H1 (cell line): ENCODE measurements at regions not wholly inside any gene's neighbourhood (a gene's known extent, or its start where the extent isn't known, plus 50 kb on each side); places are given as distances from the start of the nearest gene placed in this dataset.

ENCODE experiments used
- CTCF ChIA-PET: fragments of 300-600 bp; sonication (Branson Sonifier 250); formaldehyde crosslinking; loops from one replicate; lab custom pipeline; 2021; ENCODE audit not compliant: partially characterized antibody; lab: Charles Lee
- POLR2A ChIA-PET: fragments of 300-600 bp; sonication (Branson Sonifier 250); formaldehyde crosslinking; loops from one replicate; lab custom pipeline; 2021; ENCODE audit warnings: inconsistent platforms; ENCODE audit not compliant: partially characterized antibody; lab: Charles Lee
- DNase-seq, 2 experiments: peaks; one replicate each; pipeline versions ENCODE4 v3.0.0 to v3.0.0-alpha.2; 2010 to 2022; ENCODE audit warnings: low spot score in 2 of 2, low read depth in 1 of 2, mixed read lengths in 1 of 2
- FAIRE-seq: peaks from 2 replicates; lab custom pipeline; 2011; peaks lifted over from hg19 to GRCh38; lab: Jason Lieb, UNC
- H2AFZ ChIP-seq: 2 replicates; pipeline ENCODE4 v1.8.1; 2012; ENCODE audit warnings: low read length, inconsistent platforms
- H2AK5ac ChIP-seq: 2 replicates; pipeline ENCODE4 v1.6.1; 2013; ENCODE audit warnings: low read depth, low read length
- H2BK120ac ChIP-seq: replicated peaks from 2 replicates; pipeline ENCODE3; 2013; ENCODE audit warnings: low read depth, low read length, inconsistent platforms
- H2BK12ac ChIP-seq: 2 replicates; pipeline ENCODE4 v1.6.1; 2013; ENCODE audit warnings: low read depth, low read length
- H2BK15ac ChIP-seq: 2 replicates; pipeline ENCODE4 v1.6.1; 2013; ENCODE audit warnings: low read length
- H2BK20ac ChIP-seq: 2 replicates; pipeline ENCODE4 v1.6.1; 2013; ENCODE audit warnings: low read length
- H2BK5ac ChIP-seq: 2 replicates; pipeline ENCODE4 v1.6.1; 2013; ENCODE audit warnings: low read depth, low read length
- H3K14ac ChIP-seq: 2 replicates; pipeline ENCODE4 v1.6.1; 2013; ENCODE audit warnings: inconsistent platforms; ENCODE audit not compliant: insufficient read length
- H3K18ac ChIP-seq: 2 replicates; pipeline ENCODE4 v1.6.1; 2013; ENCODE audit warnings: low read length; ENCODE audit errors: extremely low read depth
- H3K23ac ChIP-seq: 2 replicates; pipeline ENCODE4 v1.6.1; 2013; ENCODE audit warnings: inconsistent platforms; ENCODE audit not compliant: insufficient read length
- H3K23me2 ChIP-seq: 2 replicates; pipeline ENCODE4 v1.6.1; 2013; ENCODE audit warnings: low read depth, low read length
- H3K27ac ChIP-seq: 2 replicates; pipeline ENCODE4 v1.6.1; 2011; ENCODE audit warnings: low read depth, low read length, inconsistent platforms
- H3K27me3 ChIP-seq, 4 experiments: replicated peaks in 1 of 4; 1 replicate in 1 of 4; 2 replicates in 3 of 4; pipeline versions ENCODE4 v1.6.1 to v1.8.1; 2011 to 2013; ENCODE audit warnings: low read length in 3 of 4, mild to moderate bottlenecking in 3 of 4, inconsistent platforms in 2 of 4, mixed read lengths in 2 of 4, moderate library complexity in 1 of 4; ENCODE audit not compliant: control insufficient read depth in 3 of 4, insufficient read depth in 3 of 4; ENCODE audit errors: extremely low read depth in 1 of 4
- H3K36me3 ChIP-seq, 4 experiments: 2 replicates each; pipeline versions ENCODE4 v1.6.1 to v1.8.1; 2011 to 2013; ENCODE audit warnings: mild to moderate bottlenecking in 4 of 4, low read length in 3 of 4, moderate library complexity in 2 of 4, control low read depth in 1 of 4, inconsistent platforms in 1 of 4; ENCODE audit not compliant: insufficient read depth in 4 of 4, control insufficient read depth in 2 of 4
- H3K4ac ChIP-seq: replicated peaks from 2 replicates; pipeline ENCODE3; 2013; ENCODE audit warnings: low read length, low read depth, mixed read lengths, inconsistent platforms; ENCODE audit not compliant: insufficient read length
- H3K4me1 ChIP-seq, 4 experiments: replicated peaks in 1 of 4; 1 replicate in 1 of 4; 2 replicates in 3 of 4; pipeline versions ENCODE4 v1.6.1 to v1.8.1; 2011 to 2013; ENCODE audit warnings: low read length in 3 of 4, inconsistent platforms in 2 of 4, mixed read lengths in 1 of 4; ENCODE audit not compliant: insufficient read depth in 4 of 4, control insufficient read depth in 3 of 4
- H3K4me2 ChIP-seq, 2 experiments: 2 replicates each; pipeline versions ENCODE4 v1.6.1 to v1.8.1; 2011 to 2013; ENCODE audit warnings: low read depth in 2 of 2, low read length in 2 of 2, control low read depth in 1 of 2, inconsistent platforms in 1 of 2, mild to moderate bottlenecking in 1 of 2; ENCODE audit not compliant: insufficient read depth in 1 of 2
- H3K4me3 ChIP-seq, 4 experiments: fragments of 200-600, 300-600 bp in 1 of 4; sonication (generic), shearing (Covaris generic), sonication (Bioruptor Twin) in 1 of 4; 2 replicates each; pipeline versions ENCODE4 v1.5.1 to v1.8.1; 2011 to 2016; ENCODE audit warnings: low read length in 4 of 4, low read depth in 3 of 4, control low read depth in 2 of 4, inconsistent platforms in 2 of 4, mild to moderate bottlenecking in 2 of 4, mixed read lengths in 1 of 4, moderate library complexity in 1 of 4; ENCODE audit not compliant: insufficient read depth in 2 of 4; ENCODE audit errors: extremely low read depth in 1 of 4
- H3K56ac ChIP-seq: replicated peaks from 2 replicates; pipeline ENCODE3; 2013; ENCODE audit warnings: low read depth, mild to moderate bottlenecking, mixed read lengths, low read length, inconsistent platforms; ENCODE audit not compliant: insufficient read length
- H3K79me1 ChIP-seq: 2 replicates; pipeline ENCODE4 v1.6.1; 2013; ENCODE audit warnings: low read depth, low read length, control low read depth
- H3K79me2 ChIP-seq, 2 experiments: 2 replicates each; pipeline versions ENCODE4 v1.6.1 to v1.8.1; 2012 to 2013; ENCODE audit warnings: low read length in 2 of 2, mild to moderate bottlenecking in 2 of 2, inconsistent platforms in 1 of 2; ENCODE audit not compliant: insufficient read depth in 2 of 2, control insufficient read depth in 1 of 2
- H3K9ac ChIP-seq, 4 experiments: replicated peaks in 1 of 4; 1 replicate in 1 of 4; 2 replicates in 3 of 4; pipeline versions ENCODE4 v1.6.1 to v1.8.1; 2011 to 2013; ENCODE audit warnings: low read depth in 3 of 4, low read length in 3 of 4, control low read depth in 2 of 4, mild to moderate bottlenecking in 2 of 4, moderate library complexity in 2 of 4, inconsistent platforms in 1 of 4; ENCODE audit errors: extremely low read depth in 1 of 4
- H3K9me3 ChIP-seq, 2 experiments: 2 replicates each; pipeline versions ENCODE4 v1.6.1 to v1.8.1; 2012 to 2013; ENCODE audit warnings: mild to moderate bottlenecking in 2 of 2, moderate library complexity in 2 of 2, control low read depth in 1 of 2, inconsistent platforms in 1 of 2, low read depth in 1 of 2, low read length in 1 of 2, mixed read lengths in 1 of 2; ENCODE audit not compliant: insufficient read depth in 2 of 2
- H4K20me1 ChIP-seq, 2 experiments: replicated peaks in 1 of 2; 2 replicates each; pipeline versions ENCODE3 to v1.8.1; 2011 to 2013; ENCODE audit warnings: inconsistent platforms in 2 of 2, low read length in 2 of 2, mild to moderate bottlenecking in 1 of 2; ENCODE audit not compliant: insufficient read depth in 2 of 2, control insufficient read depth in 1 of 2
- H4K5ac ChIP-seq: 2 replicates; pipeline ENCODE4 v1.6.1; 2013; ENCODE audit warnings: low read length, low read depth, mixed read lengths, inconsistent platforms; ENCODE audit not compliant: insufficient read length
- H4K8ac ChIP-seq: 2 replicates; pipeline ENCODE4 v1.8.0; 2013; ENCODE audit warnings: mild to moderate bottlenecking, moderate library complexity, low read length, inconsistent platforms; ENCODE audit not compliant: insufficient read depth; ENCODE audit errors: extremely low read depth
- H4K91ac ChIP-seq: replicated peaks from 2 replicates; pipeline ENCODE3; 2013; ENCODE audit warnings: low read length, mixed read lengths, inconsistent platforms; ENCODE audit not compliant: insufficient read length
- CHD1 ChIP-seq: IDR thresholded peaks from 2 replicates; pipeline ENCODE4 v1.6.1; 2012; ENCODE audit warnings: low read depth, low read length, improper control_type of control experiment
- CHD2 ChIP-seq: IDR thresholded peaks from 2 replicates; pipeline ENCODE4 v1.6.1; 2012; ENCODE audit warnings: low read length, improper control_type of control experiment
- CREB1 ChIP-seq: IDR thresholded peaks from 2 replicates; pipeline ENCODE4 v1.6.1; 2012; ENCODE audit warnings: inconsistent platforms
- E2F6 ChIP-seq: IDR thresholded peaks from 2 replicates; pipeline ENCODE4 v1.6.1; 2012; ENCODE audit warnings: inconsistent platforms
- FOSL1 ChIP-seq: IDR thresholded peaks from 2 replicates; pipeline ENCODE4 v1.6.1; 2011; ENCODE audit warnings: mild to moderate bottlenecking, low read depth, low read length, moderate library complexity; ENCODE audit not compliant: insufficient read depth
- KDM5A ChIP-seq: fragments of 200-600 bp; IDR thresholded peaks from 2 replicates; pipeline ENCODE4 v1.7.1; 2012; ENCODE audit warnings: mild to moderate bottlenecking, low read length, inconsistent platforms, mixed read lengths
- SIRT6 ChIP-seq: IDR thresholded peaks from one replicate; pipeline ENCODE4 v1.7.1; 2012; ENCODE audit warnings: low read length, inconsistent platforms
- TBP ChIP-seq: IDR thresholded peaks from 2 replicates; pipeline ENCODE4 v1.6.1; 2011; ENCODE audit warnings: low read depth, low read length, improper control_type of control experiment
- TCF12 ChIP-seq: IDR thresholded peaks from 2 replicates; pipeline ENCODE4 v1.6.1; 2011; ENCODE audit warnings: low read depth, mild to moderate bottlenecking, low read length
- USF2 ChIP-seq: IDR thresholded peaks from 2 replicates; pipeline ENCODE4 v1.6.1; 2011; ENCODE audit warnings: low read length, improper control_type of control experiment
- YY1 ChIP-seq: IDR thresholded peaks from 2 replicates; pipeline ENCODE4 v1.6.1; 2011; ENCODE audit warnings: low read depth, mild to moderate bottlenecking, low read length
- WGBS, 2 experiments: shearing (Covaris generic) in 1 of 2; methylation state at CpG; one replicate each; pipeline versions ENCODE4 v1.1.6 to v1.1.7; 2013 to 2015; ENCODE audit warnings: low lambda C conversion rate in 2 of 2, mixed read lengths in 2 of 2, inconsistent platforms in 1 of 2, low coverage in 1 of 2, missing lambda C conversion rate in 1 of 2; ENCODE audit not compliant: insufficient replicate concordance in 2 of 2, insufficient coverage in 1 of 2, insufficient read length in 1 of 2; ENCODE audit errors: extremely low coverage in 1 of 2, missing lambda C conversion rate in 1 of 2; 5-methylcytosine and 5-hydroxymethylcytosine counted together

- ChIA-PET POLR2A (no interaction called here), CTCF (interaction anchor here (1.5 to 1.9 kb wide), 3 partner anchors 10 to 377 kb away, joined by 3 to 5 read pairs (median 4); no protein-coding TSS in a partner anchor)
- Histone ChIP-seq H3K4ac (no peak overlapping the region), H3K4me3 (no peak overlapping the region), H3K36me3 (no peaks in the 10 kb centered on the region), H3K9ac (no peak overlapping the region), H2BK12ac (no peak overlapping the region), H3K9me3 (no peaks in the 10 kb centered on the region), H3K23me2 (no peaks in the 10 kb centered on the region), H2BK120ac (no peak overlapping the region), H2BK5ac (no peak overlapping the region), H2AFZ (no peak overlapping the region), H2BK20ac (no peak overlapping the region), H3K79me1 (no peaks in the 10 kb centered on the region), H3K4me2 (no peak overlapping the region), H3K27me3 (no peaks in the 10 kb centered on the region), H3K23ac (no peak overlapping the region), H3K4me1 (no peaks in the 10 kb centered on the region), H4K91ac (no peak overlapping the region), H3K79me2 (no peaks in the 10 kb centered on the region), H2BK15ac (no peak overlapping the region), H4K20me1 (no peaks in the 10 kb centered on the region), H3K18ac (no peak overlapping the region), H3K14ac (no peak overlapping the region), H2AK5ac (no peak overlapping the region), H3K27ac (no peak overlapping the region), H3K56ac (no peak overlapping the region), H4K8ac (no peak overlapping the region)
- WGBS, 2 experiments: 86% methylated on average over 2 of the region's 2 CpGs; no CpG with 5 or more reads in 1 of the 2 experiments
- no peak for DNase-seq
- FAIRE-seq: no peak
- no peak for TF ChIP-seq FOSL1
- TF ChIP-seq E2F6: no peak
- TF ChIP-seq USF2: no peak
- TF ChIP-seq KDM5A: no peak
- TF ChIP-seq CREB1: no peak
- no peak for TF ChIP-seq CHD2
- TF ChIP-seq TBP: no peak
- TF ChIP-seq TCF12: no peak
- no peak for TF ChIP-seq SIRT6
- TF ChIP-seq CHD1: no peak
- TF ChIP-seq YY1: no peak
- TF ChIP-seq, all 59 proteins: peak for 0
- H4K5ac ChIP-seq: no peak overlapping the region
Measured at GRCh38 chr5:111927191-111927590, 170.2 kb upstream of the NREP start.
